NCI-H2227 treated with DMSO at 0.1 percent for 48 hours (cell line): ENCODE measurements at regions not wholly inside any gene's neighbourhood (a gene's known extent, or its start where the extent isn't known, plus 50 kb on each side); places are given as distances from the start of the nearest gene placed in this dataset.

Source experiments
- DNase-seq: peaks from one replicate; lab custom pipeline; 2025; lab: John Stamatoyannopoulos, UW

- DNase-seq, result no peak
Observed at GRCh38 chrX:11059933-11060332, 51.2 kb upstream of the HCCS start.
